HCT116 (cell line): ENCODE measurements at regions not wholly inside any gene's neighbourhood (a gene's known extent, or its start where the extent isn't known, plus 50 kb on each side); places are given as distances from the start of the nearest gene placed in this dataset.

Experiments used
- ATAC-seq: fragments of 200-7000 bp; cut with Tn5 transposase; 2 replicates; pipeline ENCODE4 v1.9.1; 2020; ENCODE audit warnings: mild to moderate bottlenecking, moderate library complexity
- BruUV-seq: library from RNA; stranded (reverse); fragments of 400-500 nt; replicated peaks from 2 replicates; lab custom pipeline; 2021; lab: Mats Ljungman, UMichigan
- CTCF ChIA-PET: fragments of 300-600 bp; sonication (Branson Sonifier 250); formaldehyde crosslinking; loops from one replicate; lab custom pipeline; 2021; ENCODE audit warnings: antibody characterized with exemption; lab: Charles Lee
- POLR2A ChIA-PET: fragments of 300-600, 350-600 bp; sonication (Branson Sonifier 250); formaldehyde crosslinking; loops from one replicate; lab custom pipeline; 2021; ENCODE audit warnings: antibody characterized with exemption; lab: Charles Lee
- RAD21 ChIA-PET, 2 experiments: fragments of 300-600 bp; sonication (Branson Sonifier 250); formaldehyde crosslinking; loops; one replicate each; lab custom pipeline; 2023; ENCODE audit warnings: low total read pairs in 2 of 2; ENCODE audit not compliant: uncharacterized antibody in 2 of 2, unreplicated experiment in 2 of 2, low non-redundant PET in 1 of 2; lab: Charles Lee
- DNase-seq: peaks from one replicate; pipeline ENCODE4 v3.0.0-alpha.2; 2010; ENCODE audit warnings: low read depth, low spot score
- H2AFZ ChIP-seq: fragments of 200-600 bp; shearing (Covaris generic), sonication (generic); 2 replicates; pipeline ENCODE4 v1.6.1; 2017; ENCODE audit warnings: low read depth, mixed run types, mixed read lengths, antibody characterized with exemption, low read length; ENCODE audit not compliant: poor library complexity, severe bottlenecking
- H3K27ac ChIP-seq: 2 replicates; pipeline ENCODE4 v1.5.1; 2012; ENCODE audit warnings: low read depth, low read length
- H3K27me3 ChIP-seq: fragments of 200-600 bp; sonication (generic); 2 replicates; pipeline ENCODE4 v1.6.1; 2016; ENCODE audit warnings: mixed run types, low read length, mixed read lengths; ENCODE audit not compliant: insufficient read depth
- H3K36me3 ChIP-seq, 2 experiments: fragments of 200-500 bp in 1 of 2; fragments of 200-600 bp in 1 of 2; sonication (Bioruptor generic) in 1 of 2; sonication (generic) in 1 of 2; 2 replicates each; pipeline versions ENCODE4 v1.5.1 to v1.6.1; 2014 to 2016; ENCODE audit warnings: low read length in 2 of 2, inconsistent platforms in 1 of 2, mixed read lengths in 1 of 2, mixed run types in 1 of 2; ENCODE audit not compliant: insufficient read depth in 2 of 2, control insufficient read depth in 1 of 2
- H3K4me1 ChIP-seq, 2 experiments: fragments of 200-600 bp in 1 of 2; sonication (generic) in 1 of 2; 2 replicates each; pipeline versions ENCODE4 v1.5.1 to v1.6.1; 2012 to 2017; ENCODE audit warnings: low read length in 2 of 2, inconsistent platforms in 1 of 2, mild to moderate bottlenecking in 1 of 2, mixed read lengths in 1 of 2, mixed run types in 1 of 2, moderate library complexity in 1 of 2; ENCODE audit not compliant: insufficient read depth in 2 of 2, control insufficient read depth in 1 of 2
- H3K4me2 ChIP-seq: fragments of 200-600 bp; sonication (generic); 2 replicates; pipeline ENCODE4 v1.6.1; 2017; ENCODE audit warnings: mixed run types, low read length, mixed read lengths
- H3K4me3 ChIP-seq, 2 experiments: fragments of 200-600 bp in 1 of 2; sonication (generic) in 1 of 2; replicated peaks in 1 of 2; 2 replicates each; pipeline ENCODE4 v1.5.1; 2011 to 2016; ENCODE audit warnings: low read length in 2 of 2, control low read depth in 1 of 2, low read depth in 1 of 2, mild to moderate bottlenecking in 1 of 2, mixed read lengths in 1 of 2, mixed run types in 1 of 2
- H3K79me2 ChIP-seq: fragments of 200-600 bp; sonication (generic); 2 replicates; pipeline ENCODE4 v1.6.1; 2017; ENCODE audit warnings: mild to moderate bottlenecking, mixed run types, low read length, moderate library complexity, mixed read lengths; ENCODE audit not compliant: insufficient read depth
- H3K9ac ChIP-seq: fragments of 200-600 bp; sonication (generic); 2 replicates; pipeline ENCODE4 v1.6.1; 2016; ENCODE audit warnings: low read length, mixed read lengths
- H3K9me2 ChIP-seq: fragments of 200-600 bp; sonication (generic), shearing (Covaris generic); 2 replicates; pipeline ENCODE4 v1.6.1; 2017; ENCODE audit warnings: mixed run types, mild to moderate bottlenecking, moderate library complexity; ENCODE audit not compliant: insufficient read depth
- H3K9me3 ChIP-seq, 2 experiments: fragments of 200-500 bp in 1 of 2; fragments of 200-600 bp in 1 of 2; sonication (Bioruptor generic) in 1 of 2; sonication (generic) in 1 of 2; 2 replicates each; pipeline ENCODE4 v1.6.1; 2014 to 2017; ENCODE audit warnings: low read length in 2 of 2, mixed read lengths in 2 of 2, inconsistent platforms in 1 of 2, low read depth in 1 of 2, mild to moderate bottlenecking in 1 of 2, mixed run types in 1 of 2, moderate library complexity in 1 of 2; ENCODE audit not compliant: control insufficient read depth in 1 of 2, insufficient read depth in 1 of 2
- H4K20me1 ChIP-seq: fragments of 200-600 bp; sonication (generic), shearing (Covaris generic); 2 replicates; pipeline ENCODE4 v1.6.1; 2017; ENCODE audit warnings: mixed run types, mild to moderate bottlenecking, moderate library complexity; ENCODE audit not compliant: insufficient read depth
- CEBPB ChIP-seq: IDR thresholded peaks from 2 replicates; pipeline ENCODE4 v1.6.1; 2012; ENCODE audit warnings: low read depth
- EGR1 ChIP-seq: IDR thresholded peaks from 2 replicates; pipeline ENCODE4 v1.6.1; 2012; ENCODE audit warnings: low read depth
- ELF1 ChIP-seq: IDR thresholded peaks from 2 replicates; pipeline ENCODE4 v1.6.1; 2012; ENCODE audit warnings: low read depth, borderline replicate concordance
- EZH2phosphoT487 ChIP-seq: fragments of 200-600 bp; IDR thresholded peaks from 2 replicates; pipeline ENCODE4 v1.6.1; 2018; ENCODE audit warnings: antibody characterized with exemption, borderline replicate concordance
- POLR2A ChIP-seq: IDR thresholded peaks from 2 replicates; pipeline ENCODE4 v1.7.0; 2011; ENCODE audit warnings: borderline replicate concordance; ENCODE audit not compliant: insufficient read depth, insufficient read length; ENCODE audit errors: extremely low read depth
- POLR2AphosphoS5 ChIP-seq: IDR thresholded peaks from 2 replicates; pipeline ENCODE4 v1.6.1; 2011; ENCODE audit warnings: mild to moderate bottlenecking, low read depth, low read length, moderate library complexity
- RAD21 ChIP-seq: IDR thresholded peaks from 2 replicates; pipeline ENCODE4 v1.6.1; 2012; ENCODE audit warnings: low read depth, mild to moderate bottlenecking
- YY1 ChIP-seq: IDR thresholded peaks from 2 replicates; pipeline ENCODE4 v1.6.1; 2011; ENCODE audit warnings: low read length, low read depth, moderate library complexity, mild to moderate bottlenecking; ENCODE audit not compliant: insufficient replicate concordance; ENCODE audit errors: extremely low read depth
- ZFX ChIP-seq: fragments of 450-650 bp; IDR thresholded peaks from 2 replicates; pipeline ENCODE4 v1.6.1; 2017
- ZNF274 ChIP-seq: fragments of 200-500 bp; sonication (Bioruptor generic); IDR thresholded peaks from 2 replicates; pipeline ENCODE4 v1.6.1; 2014; ENCODE audit warnings: mild to moderate bottlenecking, low read depth, low read length, inconsistent platforms
- intact Hi-C: fragments of 100-400 bp; cut with micrococcal nuclease; formaldehyde crosslinking; loops from 2 replicates; pipeline ENCODE4 v1.10.0; 2022
- TF ChIP-seq, protein P1 (sequence below): IDR thresholded peaks from 2 replicates; pipeline ENCODE4 v1.6.1; 2012; ENCODE audit warnings: low read depth
- TF ChIP-seq, protein P2 (sequence below), 3 experiments: fragments of 200-600 bp in 1 of 3; sonication (generic) in 1 of 3; IDR thresholded peaks in 2 of 3; conservative IDR thresholded peaks in 1 of 3; 2 replicates each; pipeline ENCODE4 v1.5.1; 2012 to 2017; ENCODE audit warnings: low read depth in 2 of 3, low read length in 2 of 3, antibody characterized with exemption in 1 of 3, borderline replicate concordance in 1 of 3, control low read depth in 1 of 3, mild to moderate bottlenecking in 1 of 3, mixed read lengths in 1 of 3, mixed run types in 1 of 3, moderate library complexity in 1 of 3; ENCODE audit not compliant: insufficient read depth in 1 of 3

GRCh38 chr5:24364711-24365110 lies 280.1 kb downstream of the CDH10 start:
- intact Hi-C loops: no loop called here
- no peaks in the 10 kb centered on the region for H3K36me3 ChIP-seq
- TF ChIP-seq EGR1 (no peak), CEBPB (no peak), ELF1 (no peak), POLR2A (no peak), ZFX (no peak), YY1 (no peak), POLR2AphosphoS5 (no peak), ZNF274 (no peak), EZH2phosphoT487 (no peak), RAD21 (no peak)
- TF ChIP-seq, protein P1, sequence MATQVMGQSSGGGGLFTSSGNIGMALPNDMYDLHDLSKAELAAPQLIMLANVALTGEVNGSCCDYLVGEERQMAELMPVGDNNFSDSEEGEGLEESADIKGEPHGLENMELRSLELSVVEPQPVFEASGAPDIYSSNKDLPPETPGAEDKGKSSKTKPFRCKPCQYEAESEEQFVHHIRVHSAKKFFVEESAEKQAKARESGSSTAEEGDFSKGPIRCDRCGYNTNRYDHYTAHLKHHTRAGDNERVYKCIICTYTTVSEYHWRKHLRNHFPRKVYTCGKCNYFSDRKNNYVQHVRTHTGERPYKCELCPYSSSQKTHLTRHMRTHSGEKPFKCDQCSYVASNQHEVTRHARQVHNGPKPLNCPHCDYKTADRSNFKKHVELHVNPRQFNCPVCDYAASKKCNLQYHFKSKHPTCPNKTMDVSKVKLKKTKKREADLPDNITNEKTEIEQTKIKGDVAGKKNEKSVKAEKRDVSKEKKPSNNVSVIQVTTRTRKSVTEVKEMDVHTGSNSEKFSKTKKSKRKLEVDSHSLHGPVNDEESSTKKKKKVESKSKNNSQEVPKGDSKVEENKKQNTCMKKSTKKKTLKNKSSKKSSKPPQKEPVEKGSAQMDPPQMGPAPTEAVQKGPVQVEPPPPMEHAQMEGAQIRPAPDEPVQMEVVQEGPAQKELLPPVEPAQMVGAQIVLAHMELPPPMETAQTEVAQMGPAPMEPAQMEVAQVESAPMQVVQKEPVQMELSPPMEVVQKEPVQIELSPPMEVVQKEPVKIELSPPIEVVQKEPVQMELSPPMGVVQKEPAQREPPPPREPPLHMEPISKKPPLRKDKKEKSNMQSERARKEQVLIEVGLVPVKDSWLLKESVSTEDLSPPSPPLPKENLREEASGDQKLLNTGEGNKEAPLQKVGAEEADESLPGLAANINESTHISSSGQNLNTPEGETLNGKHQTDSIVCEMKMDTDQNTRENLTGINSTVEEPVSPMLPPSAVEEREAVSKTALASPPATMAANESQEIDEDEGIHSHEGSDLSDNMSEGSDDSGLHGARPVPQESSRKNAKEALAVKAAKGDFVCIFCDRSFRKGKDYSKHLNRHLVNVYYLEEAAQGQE: no peak
- TF ChIP-seq, protein P2, sequence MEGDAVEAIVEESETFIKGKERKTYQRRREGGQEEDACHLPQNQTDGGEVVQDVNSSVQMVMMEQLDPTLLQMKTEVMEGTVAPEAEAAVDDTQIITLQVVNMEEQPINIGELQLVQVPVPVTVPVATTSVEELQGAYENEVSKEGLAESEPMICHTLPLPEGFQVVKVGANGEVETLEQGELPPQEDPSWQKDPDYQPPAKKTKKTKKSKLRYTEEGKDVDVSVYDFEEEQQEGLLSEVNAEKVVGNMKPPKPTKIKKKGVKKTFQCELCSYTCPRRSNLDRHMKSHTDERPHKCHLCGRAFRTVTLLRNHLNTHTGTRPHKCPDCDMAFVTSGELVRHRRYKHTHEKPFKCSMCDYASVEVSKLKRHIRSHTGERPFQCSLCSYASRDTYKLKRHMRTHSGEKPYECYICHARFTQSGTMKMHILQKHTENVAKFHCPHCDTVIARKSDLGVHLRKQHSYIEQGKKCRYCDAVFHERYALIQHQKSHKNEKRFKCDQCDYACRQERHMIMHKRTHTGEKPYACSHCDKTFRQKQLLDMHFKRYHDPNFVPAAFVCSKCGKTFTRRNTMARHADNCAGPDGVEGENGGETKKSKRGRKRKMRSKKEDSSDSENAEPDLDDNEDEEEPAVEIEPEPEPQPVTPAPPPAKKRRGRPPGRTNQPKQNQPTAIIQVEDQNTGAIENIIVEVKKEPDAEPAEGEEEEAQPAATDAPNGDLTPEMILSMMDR (IDR thresholded peaks at IDR 0.05 in 2 of 3, conservative IDR thresholded peaks at IDR 0.05 in 1 of 3; ENCODE audit: borderline replicate concordance in 1 of 3, insufficient read depth in 1 of 3, low read depth in 2 of 3, low read length in 2 of 3): no peak
- H3K9me2 ChIP-seq: no peaks in the 10 kb centered on the region
- no TSS peak for BruUV-seq
- H3K9me3 ChIP-seq: peaks cover 7 to 17% of the 10 kb centered on the region in 2 experiments; a peak in 2 of 4 replicates
- POLR2A ChIA-PET: no interaction called here
- ATAC-seq (no peak), DNase-seq (no peak)
- RAD21 ChIA-PET: no interaction called here
- no peaks in the 10 kb centered on the region for H3K79me2 ChIP-seq
- CTCF ChIA-PET: no interaction called here
- H2AFZ ChIP-seq: no peak overlapping the region
- H3K4me3 ChIP-seq: no peak overlapping the region
- no peaks in the 10 kb centered on the region for H3K27me3 ChIP-seq
- no peaks in the 10 kb centered on the region for H3K4me1 ChIP-seq
- H4K20me1 ChIP-seq: no peaks in the 10 kb centered on the region
- no peak overlapping the region for H3K4me2 ChIP-seq
- no peak overlapping the region for H3K27ac ChIP-seq
- no peak overlapping the region for H3K9ac ChIP-seq
